OCI-LY1 (cell line): ENCODE measurements at regions not wholly inside any gene's neighbourhood (a gene's known extent, or its start where the extent isn't known, plus 50 kb on each side); places are given as distances from the start of the nearest gene placed in this dataset.

ENCODE experiments used
- H2AFZ ChIP-seq: fragments of 200-600 bp; sonication (generic), shearing (Covaris generic); 2 replicates; pipeline ENCODE4 v1.6.0; 2014; ENCODE audit warnings: antibody characterized with exemption, mild to moderate bottlenecking, low read length
- H3F3A ChIP-seq: fragments of 200-600 bp; sonication (generic), shearing (Covaris generic); 2 replicates; pipeline ENCODE4 v1.6.0; 2014; ENCODE audit warnings: mild to moderate bottlenecking, antibody characterized with exemption, low read length, moderate library complexity; ENCODE audit not compliant: insufficient read depth
- H3K27ac ChIP-seq: fragments of 200-600 bp; sonication (generic); 2 replicates; pipeline ENCODE4 v1.5.1; 2014; ENCODE audit warnings: low read length, mixed run types, mild to moderate bottlenecking, low read depth; ENCODE audit not compliant: poor library complexity, severe bottlenecking
- H3K27me3 ChIP-seq: fragments of 200-600 bp; sonication (generic); 2 replicates; pipeline ENCODE4 v1.6.0; 2014; ENCODE audit warnings: antibody characterized with exemption, mild to moderate bottlenecking, low read length, moderate library complexity; ENCODE audit not compliant: insufficient read depth
- H3K36me3 ChIP-seq: fragments of 200-600 bp; sonication (generic); 2 replicates; pipeline ENCODE4 v1.6.1; 2014; ENCODE audit warnings: mild to moderate bottlenecking, antibody characterized with exemption, low read length, moderate library complexity, mixed read lengths; ENCODE audit not compliant: insufficient read depth
- H3K4me1 ChIP-seq: fragments of 200-600 bp; sonication (generic); 2 replicates; pipeline ENCODE4 v1.5.1; 2014; ENCODE audit warnings: mild to moderate bottlenecking, low read length, moderate library complexity; ENCODE audit not compliant: insufficient read depth, severe bottlenecking
- H3K4me2 ChIP-seq: fragments of 200-600 bp; sonication (generic), shearing (Covaris generic); 2 replicates; pipeline ENCODE4 v1.6.1; 2014; ENCODE audit warnings: low read length
- H3K4me3 ChIP-seq: fragments of 200-600 bp; sonication (generic); 2 replicates; pipeline ENCODE4 v1.5.1; 2014; ENCODE audit warnings: low read length, low read depth, mild to moderate bottlenecking, mixed read lengths; ENCODE audit not compliant: poor library complexity, severe bottlenecking
- H3K79me2 ChIP-seq: fragments of 200-600 bp; shearing (Covaris generic); 2 replicates; pipeline ENCODE4 v1.6.1; 2016; ENCODE audit warnings: mixed run types, low read length, mixed read lengths; ENCODE audit not compliant: insufficient read depth
- H3K9ac ChIP-seq: fragments of 200-600 bp; sonication (generic), shearing (Covaris generic); 2 replicates; pipeline ENCODE4 v1.6.1; 2014; ENCODE audit warnings: mild to moderate bottlenecking, low read length, mixed read lengths
- H3K9me2 ChIP-seq: fragments of 200-600 bp; sonication (generic), shearing (Covaris generic); 2 replicates; pipeline ENCODE4 v1.6.1; 2014; ENCODE audit warnings: low read depth, mild to moderate bottlenecking, low read length, mixed read lengths
- H3K9me3 ChIP-seq: fragments of 200-600 bp; shearing (Covaris generic); 2 replicates; pipeline ENCODE4 v1.6.1; 2014; ENCODE audit warnings: low read length, mixed read lengths
- H4K20me1 ChIP-seq: fragments of 200-600 bp; sonication (generic), shearing (Covaris generic); 2 replicates; pipeline ENCODE4 v1.6.0; 2016; ENCODE audit warnings: mild to moderate bottlenecking, low read length; ENCODE audit not compliant: insufficient read depth
- EZH2 ChIP-seq: fragments of 200-600 bp; sonication (generic), shearing (Covaris generic); IDR thresholded peaks from 2 replicates; pipeline ENCODE4 v1.8.0; 2017; ENCODE audit warnings: borderline replicate concordance, mixed run types, mild to moderate bottlenecking, antibody characterized with exemption, low read length, moderate library complexity, mixed read lengths
- TF ChIP-seq, protein P1 (sequence below): fragments of 200-600 bp; sonication (generic), shearing (Covaris generic); IDR thresholded peaks from 2 replicates; pipeline ENCODE4 v1.5.1; 2017; ENCODE audit warnings: mild to moderate bottlenecking, antibody characterized with exemption, low read length, moderate library complexity, mixed read lengths

DNA sequence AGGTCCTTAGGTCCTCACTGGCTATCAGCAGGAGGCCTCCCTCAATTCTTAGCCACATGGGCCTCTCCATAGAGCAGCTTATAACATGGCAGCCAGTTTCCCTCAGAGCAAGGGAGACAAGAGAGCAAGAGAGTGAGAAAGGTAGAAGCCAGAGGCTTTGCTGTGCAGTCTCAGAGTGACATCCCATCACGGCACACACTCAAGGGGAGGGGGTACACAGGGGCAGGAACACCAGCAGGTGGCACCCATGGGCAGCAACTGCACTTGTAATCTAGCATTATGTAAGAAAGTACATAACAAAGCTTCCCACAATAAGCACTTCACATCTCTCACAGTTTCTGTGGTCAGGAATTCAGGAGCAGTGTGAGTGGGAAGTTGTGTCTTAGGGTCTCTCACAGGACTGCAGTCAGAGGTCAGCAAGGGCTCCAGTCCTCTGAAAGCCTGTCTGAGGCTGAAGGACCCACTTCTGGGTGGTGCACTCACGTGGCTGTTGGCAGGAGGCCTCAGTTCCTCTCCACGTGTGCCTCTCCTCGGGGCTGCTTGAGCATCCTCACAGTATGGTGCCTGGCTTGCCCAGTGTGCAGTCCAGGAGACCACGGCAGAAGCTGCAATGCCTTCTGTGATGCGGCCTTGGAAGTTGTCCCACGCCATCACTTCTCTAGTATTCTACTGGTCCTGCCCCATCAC, 159.4 kb downstream of the OAT start:
- Histone ChIP-seq H3K4me2 (no peak overlapping the region), H3K9ac (no peak overlapping the region), H3K27me3 (peaks cover 19% of the 10 kb centered on the region; the same call in 1 of the 2 replicates), H3K4me1 (no peaks in the 10 kb centered on the region), H3K79me2 (no peaks in the 10 kb centered on the region), H3F3A (no peaks in the 10 kb centered on the region), H3K36me3 (no peaks in the 10 kb centered on the region; the same call in 1 of the 2 replicates), H3K9me2 (no peaks in the 10 kb centered on the region), H3K4me3 (no peak overlapping the region), H2AFZ (no peak overlapping the region), H4K20me1 (no peaks in the 10 kb centered on the region), H3K27ac (no peak overlapping the region), H3K9me3 (peaks cover 3% of the 10 kb centered on the region; the same call in 1 of the 2 replicates)
- TF ChIP-seq EZH2, result no peak
- TF ChIP-seq, protein P1, sequence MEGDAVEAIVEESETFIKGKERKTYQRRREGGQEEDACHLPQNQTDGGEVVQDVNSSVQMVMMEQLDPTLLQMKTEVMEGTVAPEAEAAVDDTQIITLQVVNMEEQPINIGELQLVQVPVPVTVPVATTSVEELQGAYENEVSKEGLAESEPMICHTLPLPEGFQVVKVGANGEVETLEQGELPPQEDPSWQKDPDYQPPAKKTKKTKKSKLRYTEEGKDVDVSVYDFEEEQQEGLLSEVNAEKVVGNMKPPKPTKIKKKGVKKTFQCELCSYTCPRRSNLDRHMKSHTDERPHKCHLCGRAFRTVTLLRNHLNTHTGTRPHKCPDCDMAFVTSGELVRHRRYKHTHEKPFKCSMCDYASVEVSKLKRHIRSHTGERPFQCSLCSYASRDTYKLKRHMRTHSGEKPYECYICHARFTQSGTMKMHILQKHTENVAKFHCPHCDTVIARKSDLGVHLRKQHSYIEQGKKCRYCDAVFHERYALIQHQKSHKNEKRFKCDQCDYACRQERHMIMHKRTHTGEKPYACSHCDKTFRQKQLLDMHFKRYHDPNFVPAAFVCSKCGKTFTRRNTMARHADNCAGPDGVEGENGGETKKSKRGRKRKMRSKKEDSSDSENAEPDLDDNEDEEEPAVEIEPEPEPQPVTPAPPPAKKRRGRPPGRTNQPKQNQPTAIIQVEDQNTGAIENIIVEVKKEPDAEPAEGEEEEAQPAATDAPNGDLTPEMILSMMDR, result peak; percentile 58

DNA sequence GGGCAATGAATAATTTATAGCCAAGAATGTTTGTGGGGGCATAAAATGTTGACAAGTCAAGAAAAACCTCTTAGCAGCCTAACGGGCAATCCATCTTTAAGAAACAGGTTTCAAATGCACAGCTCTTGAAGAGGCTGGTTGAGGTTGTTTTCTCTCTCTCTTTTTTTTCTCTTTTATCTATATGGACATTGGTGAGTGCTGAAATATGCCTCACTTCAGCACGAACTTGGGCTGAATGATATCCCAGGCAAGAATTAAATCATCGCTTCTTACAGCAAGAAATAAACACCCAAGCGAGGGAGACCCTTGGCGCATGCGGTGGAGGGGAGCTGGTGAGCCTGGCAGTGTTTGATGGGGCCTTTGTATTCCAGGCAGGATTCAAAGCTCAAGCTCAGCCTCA, 160.9 kb downstream of the OAT start:
- no peak for TF ChIP-seq EZH2
- TF ChIP-seq, protein P1, result no peak
- no peaks in the 10 kb centered on the region for H3F3A ChIP-seq
- no peak overlapping the region for H3K9ac ChIP-seq
- no peak overlapping the region for H3K4me2 ChIP-seq
- H3K4me3 ChIP-seq, result no peak overlapping the region
- no peak overlapping the region for H2AFZ ChIP-seq
- H3K27me3 ChIP-seq, result peaks cover 15% of the 10 kb centered on the region; the same call in 1 of the 2 replicates
- no peaks in the 10 kb centered on the region for H4K20me1 ChIP-seq
- no peaks in the 10 kb centered on the region for H3K4me1 ChIP-seq
- no peaks in the 10 kb centered on the region for H3K79me2 ChIP-seq
- H3K27ac ChIP-seq, result no peak overlapping the region
- no peaks in the 10 kb centered on the region for H3K9me2 ChIP-seq
- H3K36me3 ChIP-seq, result no peaks in the 10 kb centered on the region; the same call in 1 of the 2 replicates
- H3K9me3 ChIP-seq, result peaks cover 3% of the 10 kb centered on the region; the same call in 1 of the 2 replicates

DNA sequence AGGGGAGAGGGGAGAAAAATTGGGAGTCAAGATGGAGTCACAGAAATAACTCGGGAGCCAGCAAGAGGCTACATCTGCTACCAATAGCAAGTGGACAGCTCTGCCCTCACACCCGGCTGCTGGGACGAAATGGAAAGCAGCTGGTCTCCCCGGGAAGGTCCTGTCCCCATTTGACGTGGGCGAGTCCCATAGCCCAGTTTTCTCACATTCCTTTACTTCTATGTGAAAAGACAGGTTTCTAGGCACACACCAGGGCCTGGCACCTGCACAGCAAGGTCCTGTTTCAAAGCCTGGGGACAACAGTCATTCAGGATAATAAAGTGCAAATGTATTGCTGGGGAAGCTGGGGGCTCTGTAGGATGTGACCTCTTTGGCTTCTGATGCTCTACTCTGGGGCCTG, 162.6 kb downstream of the OAT start:
- TF ChIP-seq, protein P1, result no peak
- no peak for TF ChIP-seq EZH2
- H3K4me1 ChIP-seq, result no peaks in the 10 kb centered on the region

More for the DNA sequence above, 162.6 kb downstream of the OAT start:
- Histone ChIP-seq H4K20me1 (no peaks in the 10 kb centered on the region), H3K4me3 (no peak overlapping the region), H3K36me3 (no peaks in the 10 kb centered on the region; the same call in 1 of the 2 replicates), H3K79me2 (no peaks in the 10 kb centered on the region), H3K27me3 (peaks cover 15% of the 10 kb centered on the region; the same call in 1 of the 2 replicates), H3K9me3 (peaks cover 3% of the 10 kb centered on the region; the same call in 1 of the 2 replicates), H3F3A (no peaks in the 10 kb centered on the region), H2AFZ (no peak overlapping the region), H3K9ac (no peak overlapping the region), H3K4me2 (no peak overlapping the region), H3K27ac (no peak overlapping the region), H3K9me2 (no peaks in the 10 kb centered on the region)
